Endothelial cell of umbilical vein (primary cell): ENCODE measurements at regions not wholly inside any gene's neighbourhood (a gene's known extent, or its start where the extent isn't known, plus 50 kb on each side); places are given as distances from the start of the nearest gene placed in this dataset.

Experiments used
- BruUV-seq: library from RNA; stranded (reverse); fragments of 400-500 nt; replicated peaks from 2 replicates; lab custom pipeline; 2021; lab: Mats Ljungman, UMichigan
- CTCF ChIA-PET: fragments of 300-600, 350-600 bp; sonication (Branson Sonifier 250); formaldehyde crosslinking; loops from one replicate; lab custom pipeline; 2021; ENCODE audit warnings: antibody characterized with exemption, inconsistent platforms; lab: Charles Lee
- POLR2A ChIA-PET: fragments of 300-600, 350-600 bp; sonication (Branson Sonifier 250); formaldehyde crosslinking; loops from one replicate; lab custom pipeline; 2021; ENCODE audit warnings: antibody characterized with exemption, inconsistent platforms; lab: Charles Lee
- DNase-seq: peaks from one replicate; pipeline ENCODE4 v3.0.0-alpha.2; 2011; ENCODE audit warnings: low read depth, low spot score
- FAIRE-seq: peaks from 2 replicates; lab custom pipeline; 2011; peaks lifted over from hg19 to GRCh38; lab: Jason Lieb, UNC
- H2AFZ ChIP-seq: 2 replicates; pipeline ENCODE4 v1.6.0; 2012; ENCODE audit warnings: low read depth, low read length, control low read depth, inconsistent platforms
- H3K27ac ChIP-seq: 2 replicates; pipeline ENCODE4 v1.5.1; 2011; ENCODE audit warnings: low read depth, mild to moderate bottlenecking, control low read depth, low read length, moderate library complexity; ENCODE audit not compliant: insufficient read depth
- H3K27me3 ChIP-seq, 2 experiments: 2 replicates each; pipeline versions ENCODE4 v1.6.0 to v1.6.1; 2011; ENCODE audit warnings: low read length in 2 of 2, mixed read lengths in 1 of 2; ENCODE audit not compliant: control insufficient read depth in 2 of 2, insufficient read depth in 2 of 2
- H3K36me3 ChIP-seq, 2 experiments: 2 replicates in 1 of 2; 3 replicates in 1 of 2; pipeline ENCODE4 v1.5.1; 2011; ENCODE audit warnings: low read length in 2 of 2, mild to moderate bottlenecking in 1 of 2, moderate library complexity in 1 of 2; ENCODE audit not compliant: control insufficient read depth in 2 of 2, insufficient read depth in 2 of 2; ENCODE audit errors: extremely low read depth in 1 of 2
- H3K4me1 ChIP-seq: 3 replicates; pipeline ENCODE4 v1.5.1; 2011; ENCODE audit warnings: mild to moderate bottlenecking, low read length; ENCODE audit not compliant: control insufficient read depth, insufficient read depth; ENCODE audit errors: extremely low read depth
- H3K4me2 ChIP-seq: 2 replicates; pipeline ENCODE4 v1.6.1; 2011; ENCODE audit warnings: low read length, control low read depth, mixed read lengths; ENCODE audit not compliant: insufficient read depth
- H3K4me3 ChIP-seq, 3 experiments: fragments of 200-600 bp in 1 of 3; sonication (generic), shearing (Covaris generic) in 1 of 3; replicated peaks in 1 of 3; 2 replicates each; pipeline ENCODE4 v1.5.1; 2011 to 2016; ENCODE audit warnings: control low read depth in 3 of 3, low read length in 3 of 3, mild to moderate bottlenecking in 2 of 3, inconsistent platforms in 1 of 3, low read depth in 1 of 3, moderate library complexity in 1 of 3; ENCODE audit not compliant: insufficient read depth in 1 of 3
- H3K79me2 ChIP-seq: 2 replicates; pipeline ENCODE4 v1.6.0; 2012; ENCODE audit warnings: low read length, inconsistent platforms; ENCODE audit not compliant: control insufficient read depth, insufficient read depth
- H3K9ac ChIP-seq: replicated peaks from 2 replicates; pipeline ENCODE3; 2011; ENCODE audit warnings: low read length, control low read depth; ENCODE audit not compliant: insufficient read depth; ENCODE audit errors: extremely low read depth
- H3K9me1 ChIP-seq: replicated peaks from 3 replicates; pipeline ENCODE4 v1.6.0; 2011; ENCODE audit warnings: mild to moderate bottlenecking, low read length; ENCODE audit not compliant: control insufficient read depth, insufficient read depth; ENCODE audit errors: extremely low read depth
- H3K9me3 ChIP-seq: replicated peaks from 2 replicates; pipeline ENCODE4 v1.5.1; 2012; ENCODE audit warnings: low read length, inconsistent platforms; ENCODE audit not compliant: control insufficient read depth, insufficient read depth
- H4K20me1 ChIP-seq: replicated peaks from 2 replicates; pipeline ENCODE3; 2011; ENCODE audit warnings: mild to moderate bottlenecking, low read length; ENCODE audit not compliant: control insufficient read depth, insufficient read depth; ENCODE audit errors: extremely low read depth
- EZH2 ChIP-seq: IDR thresholded peaks from 2 replicates; pipeline ENCODE4 v1.6.1; 2012; ENCODE audit warnings: borderline replicate concordance, low read depth, mild to moderate bottlenecking, moderate library complexity, low read length, inconsistent platforms; ENCODE audit not compliant: severe bottlenecking
- FOS ChIP-seq: IDR thresholded peaks from 2 replicates; pipeline ENCODE4 v1.6.1; 2011; ENCODE audit warnings: mild to moderate bottlenecking, low read length, moderate library complexity, borderline replicate concordance; ENCODE audit not compliant: insufficient read depth
- GATA2 ChIP-seq: IDR thresholded peaks from 2 replicates; pipeline ENCODE4 v1.7.0; 2011; ENCODE audit warnings: low read depth, mild to moderate bottlenecking, moderate library complexity, mixed read lengths, low read length; ENCODE audit not compliant: insufficient read length, insufficient read depth
- JUN ChIP-seq: IDR thresholded peaks from 2 replicates; pipeline ENCODE4 v1.6.1; 2011; ENCODE audit warnings: borderline replicate concordance, low read depth; ENCODE audit not compliant: insufficient read length, insufficient read depth
- MYC ChIP-seq: IDR thresholded peaks from one replicate; pipeline ENCODE4 v1.6.1; 2011; ENCODE audit warnings: mild to moderate bottlenecking, low read depth, low read length
- POLR2A ChIP-seq: IDR thresholded peaks from 2 replicates; pipeline ENCODE4 v1.6.1; 2012; ENCODE audit warnings: low read depth, mild to moderate bottlenecking, control low read depth, low read length
- POLR2AphosphoS5 ChIP-seq: IDR thresholded peaks from 2 replicates; pipeline ENCODE4 v1.6.1; 2012; ENCODE audit warnings: low read depth, mild to moderate bottlenecking, control low read depth, low read length, moderate library complexity; ENCODE audit not compliant: insufficient read depth
- dilution Hi-C: fragments of 300-500 bp; cut with MboI; formaldehyde crosslinking; loops from one replicate; pipeline ENCODE4 v1.15.0; 2019; ENCODE audit warnings: low sequenced_read_pairs; ENCODE audit not compliant: extremely low pct_ligation_motif_present
- intact Hi-C: fragments of 100-400 bp; cut with micrococcal nuclease; formaldehyde crosslinking; loops from one replicate; pipeline ENCODE4 v1.10.0; 2022
- TF ChIP-seq, protein P1 (sequence below), 2 donors: IDR thresholded peaks; 1 replicate in 1 of 2; 2 replicates in 1 of 2; pipeline ENCODE4 v1.5.1; 2011; ENCODE audit warnings: low read length in 2 of 2, mild to moderate bottlenecking in 2 of 2, moderate library complexity in 2 of 2, control low read depth in 1 of 2, inconsistent platforms in 1 of 2, low read depth in 1 of 2; ENCODE audit not compliant: insufficient read depth in 1 of 2; ENCODE audit errors: extremely low read depth in 1 of 2
- TF ChIP-seq, protein P2 (sequence below): IDR thresholded peaks from 2 replicates; pipeline ENCODE4 v1.6.1; 2011; ENCODE audit not compliant: insufficient read depth, insufficient read length

DNA sequence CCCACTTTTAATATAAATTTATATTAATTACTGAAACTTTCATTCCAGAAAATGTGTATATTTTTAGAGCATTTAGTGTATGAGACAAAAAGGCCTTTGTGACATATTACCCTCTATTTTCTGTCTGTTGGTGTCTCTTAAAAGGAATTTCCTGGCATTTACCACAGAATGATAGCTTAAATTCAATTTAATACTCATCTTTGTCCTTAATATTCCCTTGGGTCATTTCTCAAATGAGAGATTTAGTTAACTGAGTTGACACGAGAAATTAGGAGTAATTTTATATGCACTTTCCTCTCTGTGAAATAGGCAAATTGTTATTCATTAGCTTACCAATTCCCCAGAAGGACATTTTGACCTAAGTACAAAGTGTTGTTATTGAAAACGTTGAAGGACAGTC is 101.7 kb upstream of the CTTNBP2 start:
- no peak for FAIRE-seq
- H3K9me3 ChIP-seq = no peaks in the 10 kb centered on the region
- no peaks in the 10 kb centered on the region for H3K36me3 ChIP-seq
- dilution Hi-C loops (no loop called here), intact Hi-C loops (no loop called here)
- H3K4me2 ChIP-seq = no peak overlapping the region
- H3K9me1 ChIP-seq = no peaks in the 10 kb centered on the region
- no peak overlapping the region for H3K27ac ChIP-seq
- no peaks in the 10 kb centered on the region for H3K79me2 ChIP-seq
- BruUV-seq = no TSS peak
- TF ChIP-seq EZH2 = no peak
- no peak for TF ChIP-seq FOS
- no peak for TF ChIP-seq POLR2AphosphoS5
- no peak for TF ChIP-seq GATA2
- TF ChIP-seq POLR2A = no peak
- no peak overlapping the region for H3K9ac ChIP-seq
- CTCF ChIA-PET = no interaction called here
- no peak overlapping the region for H2AFZ ChIP-seq
- H3K4me1 ChIP-seq = no peaks in the 10 kb centered on the region
- DNase-seq = no peak
- H3K27me3 ChIP-seq = no peaks in the 10 kb centered on the region
- no peaks in the 10 kb centered on the region for H4K20me1 ChIP-seq
- no peak overlapping the region for H3K4me3 ChIP-seq
- POLR2A ChIA-PET = no interaction called here

DNA sequence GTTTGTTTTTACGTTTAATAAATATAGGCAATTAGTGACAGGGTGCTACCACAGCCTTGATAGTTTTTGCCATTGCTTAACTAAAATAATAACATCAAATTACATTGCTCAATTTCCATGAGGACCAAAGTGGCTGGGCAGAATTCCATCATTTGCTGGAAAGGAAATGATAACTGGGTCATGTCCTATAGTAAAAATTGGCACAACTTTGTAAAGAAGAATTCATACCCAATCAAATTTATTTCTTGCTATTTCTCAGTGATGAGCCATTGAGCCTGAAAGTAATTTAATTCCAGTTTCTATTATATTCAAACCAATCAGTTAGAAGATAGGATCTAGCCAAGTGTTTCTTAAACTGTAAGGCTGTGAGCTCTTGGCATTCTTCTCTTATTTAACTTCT is 102.2 kb upstream of the CTTNBP2 start:
- BruUV-seq = no TSS peak

More for the DNA sequence above, 102.2 kb upstream of the CTTNBP2 start:
- FAIRE-seq (no peak), DNase-seq (peak; percentile 10)
- no peaks in the 10 kb centered on the region for H3K36me3 ChIP-seq
- H4K20me1 ChIP-seq = no peaks in the 10 kb centered on the region
- H3K9me1 ChIP-seq = no peaks in the 10 kb centered on the region
- POLR2A ChIA-PET = no interaction called here
- H2AFZ ChIP-seq = no peak overlapping the region
- H3K4me2 ChIP-seq = no peak overlapping the region
- H3K79me2 ChIP-seq = no peaks in the 10 kb centered on the region
- TF ChIP-seq POLR2A (no peak), JUN (no peak), MYC (no peak), GATA2 (no peak), FOS (no peak), EZH2 (no peak), POLR2AphosphoS5 (no peak)
- TF ChIP-seq, protein P1, sequence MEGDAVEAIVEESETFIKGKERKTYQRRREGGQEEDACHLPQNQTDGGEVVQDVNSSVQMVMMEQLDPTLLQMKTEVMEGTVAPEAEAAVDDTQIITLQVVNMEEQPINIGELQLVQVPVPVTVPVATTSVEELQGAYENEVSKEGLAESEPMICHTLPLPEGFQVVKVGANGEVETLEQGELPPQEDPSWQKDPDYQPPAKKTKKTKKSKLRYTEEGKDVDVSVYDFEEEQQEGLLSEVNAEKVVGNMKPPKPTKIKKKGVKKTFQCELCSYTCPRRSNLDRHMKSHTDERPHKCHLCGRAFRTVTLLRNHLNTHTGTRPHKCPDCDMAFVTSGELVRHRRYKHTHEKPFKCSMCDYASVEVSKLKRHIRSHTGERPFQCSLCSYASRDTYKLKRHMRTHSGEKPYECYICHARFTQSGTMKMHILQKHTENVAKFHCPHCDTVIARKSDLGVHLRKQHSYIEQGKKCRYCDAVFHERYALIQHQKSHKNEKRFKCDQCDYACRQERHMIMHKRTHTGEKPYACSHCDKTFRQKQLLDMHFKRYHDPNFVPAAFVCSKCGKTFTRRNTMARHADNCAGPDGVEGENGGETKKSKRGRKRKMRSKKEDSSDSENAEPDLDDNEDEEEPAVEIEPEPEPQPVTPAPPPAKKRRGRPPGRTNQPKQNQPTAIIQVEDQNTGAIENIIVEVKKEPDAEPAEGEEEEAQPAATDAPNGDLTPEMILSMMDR (IDR thresholded peaks at IDR 0.05; ENCODE audit: extremely low read depth in 1 of 2, insufficient read depth in 1 of 2, low read depth in 1 of 2, low read length in 2 of 2) = no peak
- TF ChIP-seq, protein P2, sequence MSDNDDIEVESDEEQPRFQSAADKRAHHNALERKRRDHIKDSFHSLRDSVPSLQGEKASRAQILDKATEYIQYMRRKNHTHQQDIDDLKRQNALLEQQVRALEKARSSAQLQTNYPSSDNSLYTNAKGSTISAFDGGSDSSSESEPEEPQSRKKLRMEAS = no peak
- intact Hi-C loops (no loop called here), dilution Hi-C loops (no loop called here)
- H3K9me3 ChIP-seq = no peaks in the 10 kb centered on the region
- H3K9ac ChIP-seq = no peak overlapping the region
- no peaks in the 10 kb centered on the region for H3K4me1 ChIP-seq
- CTCF ChIA-PET = no interaction called here
- H3K4me3 ChIP-seq = no peak overlapping the region
- H3K27me3 ChIP-seq = no peaks in the 10 kb centered on the region
- no peak overlapping the region for H3K27ac ChIP-seq
